ENCODE measurements at regions not wholly inside any gene's neighbourhood (a gene's known extent, or its start where the extent isn't known, plus 50 kb on each side); places are given as distances from the start of the nearest gene placed in this dataset.
A peak's percentile ranks its signal among the peaks of the same experiment; 100 is the strongest.

- Histone ChIP-seq H3K36me3 (ENCODE audit: low read length) (no peaks in the 10 kb centered on the region), H3K4me2 (ENCODE audit: low read depth, low read length, poor library complexity, severe bottlenecking) (no peak overlapping the region), H3K27ac (ENCODE audit: low read depth, low read length) (no peak overlapping the region), H3K9me3 (ENCODE audit: insufficient read depth, low read length) (no peaks in the 10 kb centered on the region), H3K4me3 (ENCODE audit: insufficient read depth, low read length, poor library complexity, severe bottlenecking) (no peak overlapping the region), H3F3A (ENCODE audit: insufficient read depth) (no peaks in the 10 kb centered on the region), H2AFZ (ENCODE audit: low read depth, low read length, severe bottlenecking) (no peak overlapping the region), H3K79me2 (ENCODE audit: insufficient read depth, low read length) (no peaks in the 10 kb centered on the region), H3K9me2 (replicated peaks; ENCODE audit: insufficient read depth, low read length) (no peaks in the 10 kb centered on the region), H3K27me3 (ENCODE audit: low read length) (no peaks in the 10 kb centered on the region), H4K20me1 (ENCODE audit: low read depth, low read length) (no peaks in the 10 kb centered on the region), H3K9ac (ENCODE audit: low read length) (no peak overlapping the region)
- TF ChIP-seq CTCF (IDR thresholded peaks at IDR 0.05; ENCODE audit: insufficient read depth, low read length, poor library complexity, severe bottlenecking), result no peak
- no peak for TF ChIP-seq EZH2phosphoT487 (conservative IDR thresholded peaks at IDR 0.05; ENCODE audit: low read length)
Measured at GRCh38 chr7:125899577-125899976, 970.0 kb upstream of the POT1 start.

- Histone ChIP-seq H3K4me3 (ENCODE audit: insufficient read depth, low read length, poor library complexity, severe bottlenecking) (no peak overlapping the region), H3K36me3 (ENCODE audit: low read length) (no peaks in the 10 kb centered on the region), H3K27ac (ENCODE audit: low read depth, low read length) (no peak overlapping the region), H2AFZ (ENCODE audit: low read depth, low read length, severe bottlenecking) (no peak overlapping the region), H4K20me1 (ENCODE audit: low read depth, low read length) (no peaks in the 10 kb centered on the region), H3K9ac (ENCODE audit: low read length) (no peak overlapping the region), H3F3A (ENCODE audit: insufficient read depth) (no peaks in the 10 kb centered on the region), H3K27me3 (ENCODE audit: low read length) (no peaks in the 10 kb centered on the region), H3K9me3 (ENCODE audit: insufficient read depth, low read length) (no peaks in the 10 kb centered on the region), H3K4me2 (ENCODE audit: low read depth, low read length, poor library complexity, severe bottlenecking) (no peak overlapping the region), H3K79me2 (ENCODE audit: insufficient read depth, low read length) (no peaks in the 10 kb centered on the region), H3K9me2 (replicated peaks; ENCODE audit: insufficient read depth, low read length) (no peaks in the 10 kb centered on the region)
- TF ChIP-seq EZH2phosphoT487 (conservative IDR thresholded peaks at IDR 0.05; ENCODE audit: low read length) (no peak), CTCF (IDR thresholded peaks at IDR 0.05; ENCODE audit: insufficient read depth, low read length, poor library complexity, severe bottlenecking) (no peak)
Measured at GRCh38 chr7:125892434-125892833, 962.8 kb upstream of the POT1 start.

GRCh38 chr7:125878988-125879387, 949.4 kb upstream of the POT1 start:
- Histone ChIP-seq H3K9me3 (ENCODE audit: insufficient read depth, low read length) (no peaks in the 10 kb centered on the region), H4K20me1 (ENCODE audit: low read depth, low read length) (no peaks in the 10 kb centered on the region), H3F3A (ENCODE audit: insufficient read depth) (no peaks in the 10 kb centered on the region), H3K9ac (ENCODE audit: low read length) (no peak overlapping the region), H3K36me3 (ENCODE audit: low read length) (no peaks in the 10 kb centered on the region), H3K4me3 (ENCODE audit: insufficient read depth, low read length, poor library complexity, severe bottlenecking) (no peak overlapping the region), H3K79me2 (ENCODE audit: insufficient read depth, low read length) (no peaks in the 10 kb centered on the region), H3K9me2 (replicated peaks; ENCODE audit: insufficient read depth, low read length) (no peaks in the 10 kb centered on the region), H3K27me3 (ENCODE audit: low read length) (no peaks in the 10 kb centered on the region), H3K4me2 (ENCODE audit: low read depth, low read length, poor library complexity, severe bottlenecking) (no peak overlapping the region), H3K27ac (ENCODE audit: low read depth, low read length) (no peak overlapping the region), H2AFZ (ENCODE audit: low read depth, low read length, severe bottlenecking) (peak overlapping the region; percentile 4)
- TF ChIP-seq CTCF (IDR thresholded peaks at IDR 0.05; ENCODE audit: insufficient read depth, low read length, poor library complexity, severe bottlenecking), result no peak
- TF ChIP-seq EZH2phosphoT487 (conservative IDR thresholded peaks at IDR 0.05; ENCODE audit: low read length), result no peak
